HepG2 (cell line): ENCODE measurements at regions not wholly inside any gene's neighbourhood (a gene's known extent, or its start where the extent isn't known, plus 50 kb on each side); places are given as distances from the start of the nearest gene placed in this dataset.

Source experiments
- ATAC-seq: fragments of 200-7000 bp; cut with Tn5 transposase; 3 replicates; pipeline ENCODE4 v1.9.1; 2020; ENCODE audit warnings: mild to moderate bottlenecking, moderate library complexity
- BruUV-seq: library from RNA; stranded (reverse); fragments of 400-500 nt; replicated peaks from 2 replicates; lab custom pipeline; 2021; lab: Mats Ljungman, UMichigan
- CTCF ChIA-PET: fragments of 300-600 bp; formaldehyde crosslinking; extraction: SDS; loops from one replicate; lab custom pipeline; 2021; ENCODE audit warnings: low total read pairs, inconsistent platforms, low intra/inter-chr PET ratio; lab: Yijun Ruan, JAX
- POLR2A ChIA-PET: fragments of 350-600 bp; sonication (Branson Sonifier 250); formaldehyde crosslinking; loops from one replicate; lab custom pipeline; 2020; ENCODE audit warnings: antibody characterized with exemption, inconsistent platforms; lab: Yijun Ruan, JAX
- DNase-seq: peaks from one replicate; pipeline ENCODE4 v3.0.0-alpha.2; 2015; ENCODE audit warnings: low spot score
- FAIRE-seq: peaks from 3 replicates; lab custom pipeline; 2011; peaks lifted over from hg19 to GRCh38; lab: Jason Lieb, UNC
- H2AFZ ChIP-seq: one replicate; pipeline ENCODE4 v1.6.1; 2011; ENCODE audit warnings: low read length, inconsistent platforms
- H3K27ac ChIP-seq: fragments of 300-600 bp; 3 replicates; pipeline ENCODE4 v1.8.0; 2011; ENCODE audit warnings: mixed run types, mild to moderate bottlenecking, mixed read lengths, low read length, inconsistent platforms; ENCODE audit not compliant: insufficient read depth; ENCODE audit errors: extremely low read length
- H3K27me3 ChIP-seq, 2 experiments: fragments of 200-600 bp in 1 of 2; 2 replicates in 1 of 2; 3 replicates in 1 of 2; pipeline versions ENCODE4 v1.6.0 to v1.8.0; 2011; ENCODE audit warnings: low read length in 2 of 2, mild to moderate bottlenecking in 2 of 2, moderate library complexity in 2 of 2, inconsistent platforms in 1 of 2; ENCODE audit not compliant: insufficient read depth in 2 of 2, control insufficient read depth in 1 of 2
- H3K36me3 ChIP-seq, 2 experiments: fragments of 200-600 bp in 1 of 2; replicated peaks in 1 of 2; 2 replicates in 1 of 2; 3 replicates in 1 of 2; pipeline versions ENCODE4 v1.5.1 to v1.8.0; 2011; ENCODE audit warnings: low read length in 2 of 2, inconsistent platforms in 1 of 2; ENCODE audit not compliant: insufficient read depth in 2 of 2, control insufficient read depth in 1 of 2
- H3K4me1 ChIP-seq: 2 replicates; pipeline ENCODE4 v1.5.1; 2012; ENCODE audit warnings: low read length, inconsistent platforms; ENCODE audit not compliant: insufficient read depth
- H3K4me2 ChIP-seq: 2 replicates; pipeline ENCODE4 v1.6.0; 2011; ENCODE audit warnings: low read depth, low read length, inconsistent platforms
- H3K4me3 ChIP-seq, 3 experiments: fragments of 200-600 bp in 1 of 3; sonication (generic), shearing (Covaris generic) in 1 of 3; replicated peaks in 1 of 3; 2 replicates each; pipeline ENCODE4 v1.5.1; 2011 to 2016; ENCODE audit warnings: low read length in 3 of 3, inconsistent platforms in 2 of 3, low read depth in 2 of 3, mild to moderate bottlenecking in 2 of 3, control low read depth in 1 of 3, mixed read lengths in 1 of 3; ENCODE audit not compliant: insufficient read depth in 1 of 3
- H3K79me2 ChIP-seq: one replicate; pipeline ENCODE4 v1.6.1; 2011; ENCODE audit warnings: low read length, inconsistent platforms; ENCODE audit not compliant: insufficient read depth
- H3K9ac ChIP-seq: 2 replicates; pipeline ENCODE4 v1.6.0; 2011; ENCODE audit warnings: mild to moderate bottlenecking, low read depth, low read length, inconsistent platforms; ENCODE audit not compliant: insufficient read depth
- H3K9me3 ChIP-seq: 2 replicates; pipeline ENCODE4 v1.5.1; 2012; ENCODE audit warnings: mild to moderate bottlenecking, low read length
- H4K20me1 ChIP-seq: 2 replicates; pipeline ENCODE4 v1.6.0; 2011; ENCODE audit warnings: inconsistent platforms, mild to moderate bottlenecking, low read length, moderate library complexity; ENCODE audit not compliant: insufficient read depth
- ASH2L ChIP-seq: fragments of 300-600, 200-600 bp; sonication (generic); IDR thresholded peaks from 2 replicates; pipeline ENCODE4 v1.7.0; 2017; ENCODE audit warnings: low read depth, mild to moderate bottlenecking, moderate library complexity, mixed read lengths, low read length; ENCODE audit not compliant: insufficient read length
- CEBPG ChIP-seq: IDR thresholded peaks from 2 replicates; pipeline ENCODE4 v1.6.1; 2016
- GMEB1 ChIP-seq: sonication (generic); formaldehyde crosslinking; IDR thresholded peaks from 2 replicates; pipeline ENCODE4 v1.5.1; 2020; ENCODE audit warnings: missing genetic modification reagents, mild to moderate bottlenecking, borderline replicate concordance
- MIER3 ChIP-seq: IDR thresholded peaks from 2 replicates; pipeline ENCODE4 v1.6.1; 2016; ENCODE audit warnings: missing compliant biosample characterization, borderline replicate concordance
- MYPOP ChIP-seq: sonication (generic); formaldehyde crosslinking; IDR thresholded peaks from 2 replicates; pipeline ENCODE4 v1.8.1; 2023; ENCODE audit warnings: mild to moderate bottlenecking, moderate library complexity, missing genetic modification reagents
- NR2C2 ChIP-seq: sonication (generic); formaldehyde crosslinking; IDR thresholded peaks from 2 replicates; pipeline ENCODE4 v1.4.0; 2020; ENCODE audit warnings: missing genetic modification reagents, mild to moderate bottlenecking, moderate library complexity, borderline replicate concordance
- ZBTB3 ChIP-seq: sonication (generic); formaldehyde crosslinking; IDR thresholded peaks from 2 replicates; pipeline ENCODE4 v1.4.0; 2020; ENCODE audit warnings: low read depth, mild to moderate bottlenecking, moderate library complexity, missing genetic modification reagents, borderline replicate concordance
- ZBTB7B ChIP-seq: sonication (generic); formaldehyde crosslinking; IDR thresholded peaks from 2 replicates; pipeline ENCODE4 v1.4.0; 2020; ENCODE audit warnings: missing genetic modification reagents
- ZNF335 ChIP-seq: sonication (generic); formaldehyde crosslinking; IDR thresholded peaks from 2 replicates; pipeline ENCODE4 v1.4.0; 2020; ENCODE audit warnings: missing genetic modification reagents
- ZNF513 ChIP-seq: sonication (generic); formaldehyde crosslinking; conservative IDR thresholded peaks from 2 replicates; pipeline ENCODE4 v1.5.0; 2020; ENCODE audit warnings: missing genetic modification reagents
- ZNF646 ChIP-seq: sonication (generic); formaldehyde crosslinking; IDR thresholded peaks from 2 replicates; pipeline ENCODE4 v1.9.0; 2021; ENCODE audit warnings: mild to moderate bottlenecking, missing genetic modification reagents
- ZNF839 ChIP-seq: sonication (generic); formaldehyde crosslinking; IDR thresholded peaks from 2 replicates; pipeline ENCODE4 v1.4.0; 2020; ENCODE audit warnings: missing genetic modification reagents, mild to moderate bottlenecking, borderline replicate concordance
- WGBS: methylation state at CpG from one replicate; pipeline ENCODE4 v1.1.6; 2017; ENCODE audit warnings: low lambda C conversion rate; 5-methylcytosine and 5-hydroxymethylcytosine counted together
- in situ Hi-C: cut with HindIII; loops from 2 replicates; pipeline ENCODE4 v1.10.0; 2017; ENCODE audit warnings: low pct_unique_long_range_greater_than_20kb; ENCODE audit not compliant: extremely low pct_ligation_motif_present
- intact Hi-C: fragments of 100-400 bp; cut with micrococcal nuclease; formaldehyde crosslinking; loops from one replicate; pipeline ENCODE4 v1.10.0; 2022; ENCODE audit not compliant: unreplicated experiment

- FAIRE-seq (no peak), DNase-seq (no peak), ATAC-seq (no peak)
- Histone ChIP-seq H3K9me3 (no peaks in the 10 kb centered on the region), H3K79me2 (no peaks in the 10 kb centered on the region), H2AFZ (no peak overlapping the region), H3K27me3 (no peaks in the 10 kb centered on the region), H3K27ac (no peak overlapping the region), H3K4me2 (no peak overlapping the region), H4K20me1 (no peaks in the 10 kb centered on the region), H3K9ac (no peak overlapping the region), H3K4me3 (no peak overlapping the region), H3K36me3 (no peaks in the 10 kb centered on the region), H3K4me1 (no peaks in the 10 kb centered on the region)
- no TSS peak for BruUV-seq
- ChIA-PET POLR2A (no interaction called here), CTCF (no interaction called here)
- in situ Hi-C loops = no loop called here
- intact Hi-C loops = no loop called here
- 66% methylated on average over 5 of the region's 5 CpGs for WGBS
- no peak for TF ChIP-seq ZNF646 (CRISPR knock-in tag)
- no peak for TF ChIP-seq ZNF839 (CRISPR knock-in tag)
- TF ChIP-seq ZBTB7B (CRISPR knock-in tag) = no peak
- no peak for TF ChIP-seq MYPOP
- no peak for TF ChIP-seq ZBTB3 (CRISPR knock-in tag)
- no peak for TF ChIP-seq MIER3
- TF ChIP-seq CEBPG (CRISPR knock-in tag) = no peak
- no peak for TF ChIP-seq ASH2L
- no peak for TF ChIP-seq ZNF513 (CRISPR knock-in tag)
- no peak for TF ChIP-seq ZNF335 (CRISPR knock-in tag)
- no peak for TF ChIP-seq GMEB1 (CRISPR knock-in tag)
- TF ChIP-seq NR2C2 (CRISPR knock-in tag) = no peak
These were observed 81.1 kb upstream of the SLC12A2 start for GRCh38 chr5:128002425-128002824.
